IPS-NIHi7 (cell line): ENCODE measurements at regions not wholly inside any gene's neighbourhood (a gene's known extent, or its start where the extent isn't known, plus 50 kb on each side); places are given as distances from the start of the nearest gene placed in this dataset.

ENCODE experiments used
- DNase-seq: peaks from one replicate; pipeline ENCODE4 v3.0.0; 2012; ENCODE audit warnings: mixed read lengths; ENCODE audit errors: extremely low spot score

DNA sequence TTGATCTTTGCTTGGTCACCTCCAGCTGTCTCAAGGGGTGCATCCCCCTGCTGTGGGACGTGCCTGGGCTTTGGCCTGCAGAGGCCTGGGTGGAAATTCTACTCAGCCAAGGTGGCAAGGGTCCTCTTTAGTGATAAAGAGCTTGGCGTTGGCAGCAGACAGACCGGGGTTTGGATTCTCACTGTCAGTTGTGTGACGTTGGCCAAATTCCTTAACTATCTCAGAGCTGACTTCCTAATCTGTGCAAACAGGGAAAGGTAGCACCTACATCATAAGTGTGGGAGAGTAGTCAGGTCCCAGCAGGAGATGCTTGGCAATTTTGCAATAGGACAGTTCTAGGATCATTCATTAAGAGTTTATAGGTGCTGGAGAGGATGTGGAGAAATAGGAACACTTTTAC lies 154.3 kb upstream of the GSC start:
- DNase-seq, result no peak

DNA sequence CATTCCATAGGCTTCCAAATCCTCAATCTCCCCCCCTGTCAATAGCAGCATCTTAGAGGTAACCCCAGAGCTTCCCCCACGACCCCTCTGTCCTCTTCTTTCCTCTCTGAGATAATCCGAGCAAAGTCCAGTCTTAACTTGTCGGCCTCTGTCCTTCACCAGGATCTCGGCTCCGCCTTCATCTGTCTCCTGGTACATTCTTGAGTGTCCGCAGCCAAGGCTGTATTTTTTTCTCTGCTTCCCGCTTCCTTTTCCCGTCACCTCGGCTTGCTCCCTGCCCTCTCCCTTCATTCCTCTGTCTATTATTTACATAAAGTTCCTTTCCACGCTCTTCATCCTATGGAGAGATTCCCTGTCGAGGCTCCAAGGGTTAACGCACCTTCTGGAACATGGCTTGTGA lies 153.9 kb upstream of the GSC start:
- no peak for DNase-seq

DNA sequence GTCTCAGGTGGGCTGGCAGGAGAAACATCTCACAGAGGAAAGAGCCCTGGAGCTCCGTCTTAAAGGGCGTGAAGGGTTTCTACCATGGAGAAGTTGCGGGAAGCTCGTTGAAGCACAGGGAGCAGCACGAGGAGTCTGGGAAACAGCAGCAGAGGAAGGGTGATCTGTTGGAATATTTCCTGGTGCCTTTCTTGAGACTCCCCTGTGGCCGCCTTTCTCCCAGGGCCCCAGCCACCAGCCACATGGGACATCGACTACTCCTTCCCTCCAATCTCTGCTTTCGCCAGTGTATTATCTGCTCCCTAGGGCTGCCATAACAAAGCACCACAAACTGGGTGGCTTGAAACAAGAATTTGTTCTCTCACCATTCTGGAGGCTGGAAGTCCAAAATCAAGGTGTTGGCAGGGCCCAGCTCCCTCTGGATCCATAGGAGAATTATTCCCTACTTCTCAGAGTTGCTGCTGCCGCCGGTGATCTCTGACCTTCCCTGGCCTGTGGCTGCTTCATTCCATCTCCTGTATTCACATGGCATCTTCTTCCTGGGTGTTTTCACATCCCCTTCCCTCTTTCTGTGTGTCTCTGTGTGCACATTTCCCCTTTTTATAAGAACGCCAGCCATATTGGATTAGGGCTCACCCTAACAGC lies 152.8 kb upstream of the GSC start:
- no peak for DNase-seq

DNA sequence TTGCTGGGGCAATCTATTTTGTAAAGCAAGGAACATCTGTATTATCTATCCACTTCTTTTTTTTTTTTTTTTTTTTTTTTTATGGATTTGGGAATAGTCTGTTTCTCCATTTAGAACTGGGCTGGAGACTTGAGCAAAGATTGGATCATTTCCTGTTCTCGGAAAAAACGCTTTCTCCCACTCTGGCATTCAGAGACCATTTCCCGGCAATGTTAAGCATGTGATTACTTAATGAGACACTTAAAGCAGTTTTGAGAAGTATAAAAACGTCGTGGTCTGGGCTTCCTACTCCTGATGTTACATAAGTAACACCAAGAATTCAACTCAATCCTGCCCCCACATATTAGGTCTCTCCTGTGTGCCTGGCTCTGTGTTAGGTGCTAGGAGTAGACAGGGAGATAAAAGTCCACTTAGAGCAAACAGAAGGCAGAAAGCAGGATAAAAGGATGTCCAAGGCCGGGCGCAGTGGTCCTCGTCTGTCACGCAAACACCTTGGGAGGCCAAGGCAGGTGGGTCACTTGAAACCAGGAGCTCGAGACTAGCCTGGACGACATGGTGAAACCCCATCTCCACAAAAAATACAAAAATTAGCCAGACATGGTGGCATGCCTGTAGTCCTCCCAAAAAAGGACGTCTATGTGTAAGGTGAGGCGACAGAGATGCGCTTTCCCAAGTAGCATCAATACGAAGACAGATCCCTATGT lies 152.1 kb upstream of the GSC start:
- DNase-seq, result no peak

DNA sequence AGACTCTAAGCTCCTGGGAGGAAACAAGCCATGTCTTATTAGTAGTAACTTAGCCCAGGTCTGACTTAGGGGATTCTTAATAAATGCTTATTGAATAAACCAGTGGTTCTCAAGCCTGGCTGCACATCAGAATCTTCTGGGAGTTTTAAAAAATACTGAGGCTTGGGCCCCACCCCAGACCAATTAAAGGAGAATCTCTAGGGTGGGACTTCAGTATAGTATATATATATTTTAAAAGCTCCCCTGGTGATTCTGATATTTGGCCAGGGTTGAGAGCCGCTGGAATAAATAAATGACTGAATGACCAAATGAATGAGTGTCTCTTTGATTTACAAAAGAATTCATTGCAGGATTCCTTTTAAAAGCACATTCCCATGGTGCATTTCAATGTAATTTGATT lies 151.5 kb upstream of the GSC start:
- no peak for DNase-seq

DNA sequence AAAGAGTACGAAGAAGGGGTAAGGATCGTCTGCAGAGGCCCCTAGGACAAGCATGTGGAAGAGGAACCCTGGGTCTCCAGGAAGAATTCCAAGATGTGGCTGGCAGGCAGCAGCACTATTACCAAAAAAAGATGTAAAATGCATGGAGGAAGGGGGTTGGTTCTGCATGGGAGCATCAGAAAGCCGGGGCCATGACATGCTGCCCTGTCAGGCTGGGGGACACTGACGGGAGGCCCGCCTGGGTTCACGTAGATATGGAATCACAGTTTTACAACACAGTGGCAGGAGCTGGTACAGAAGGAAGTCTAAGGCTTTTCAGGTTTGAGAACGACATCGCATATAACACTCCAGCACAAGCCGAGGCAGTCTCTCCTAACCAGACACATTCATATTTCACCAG lies 150.0 kb upstream of the GSC start:
- DNase-seq, result no peak

DNA sequence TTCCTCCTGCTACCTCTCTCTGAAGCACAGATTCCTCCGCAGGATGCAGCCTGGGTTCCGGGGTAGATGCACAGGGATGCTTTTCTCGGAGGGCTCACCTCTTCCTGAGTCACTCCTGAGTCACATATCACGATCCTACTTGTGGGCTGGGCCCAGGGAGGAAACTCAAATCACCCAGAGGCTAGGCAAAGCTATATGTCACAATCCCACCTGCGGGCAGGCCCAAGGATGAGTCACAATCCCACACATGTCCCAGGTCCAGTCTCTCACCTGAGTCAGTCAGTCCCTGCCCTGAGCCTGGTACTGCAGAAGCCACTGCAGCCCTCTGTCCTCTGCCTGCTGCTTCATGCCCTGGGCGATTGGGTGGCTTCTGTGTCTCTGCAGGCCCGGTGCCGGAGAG lies 149.0 kb upstream of the GSC start:
- DNase-seq, result no peak

DNA sequence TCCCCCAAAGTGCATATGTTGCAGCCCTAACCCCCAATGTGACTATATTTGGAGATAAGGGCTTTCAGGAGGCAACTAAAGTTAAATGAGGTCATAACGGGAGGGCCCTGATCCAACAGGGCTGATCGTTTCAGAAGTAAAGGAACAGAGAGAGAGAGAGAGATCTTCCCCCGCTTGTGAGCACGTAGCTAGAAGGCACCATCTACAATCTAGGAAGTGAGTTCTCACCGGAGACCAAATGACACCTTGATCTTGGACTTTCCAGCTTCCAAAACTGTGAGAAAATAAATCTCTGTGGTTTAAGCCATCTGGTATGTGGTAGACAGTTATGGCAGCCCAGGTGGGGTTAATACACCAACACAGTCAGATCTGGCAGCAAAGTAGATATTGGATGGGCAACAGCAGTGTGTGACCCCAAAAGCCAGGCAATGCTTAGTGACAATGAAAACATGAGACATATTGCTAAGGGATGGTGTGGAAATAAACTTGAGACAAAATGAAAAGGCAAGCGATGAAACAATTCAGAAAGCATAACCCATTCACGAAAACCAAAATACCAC lies 147.2 kb upstream of the GSC start:
- DNase-seq, result no peak

DNA sequence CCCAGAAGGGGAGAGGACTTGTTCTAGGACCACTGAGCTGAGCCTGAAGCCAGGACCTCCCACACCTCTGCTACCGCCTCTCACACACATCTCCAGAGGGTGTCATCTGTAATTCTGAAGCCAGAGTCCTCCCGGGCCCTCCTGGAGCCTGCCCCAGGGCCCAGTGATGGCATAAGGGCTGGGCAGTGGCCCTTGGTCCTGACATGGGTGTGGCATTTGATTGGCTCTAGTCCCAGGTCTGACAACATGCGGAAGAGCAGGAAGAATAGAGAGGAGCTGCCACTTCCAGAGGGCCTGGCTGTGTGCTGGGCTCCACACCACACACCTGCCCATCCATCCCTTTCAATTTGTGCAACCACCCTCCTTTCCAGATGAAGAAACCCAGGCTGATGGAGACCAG lies 144.3 kb upstream of the GSC start:
- no peak for DNase-seq

DNA sequence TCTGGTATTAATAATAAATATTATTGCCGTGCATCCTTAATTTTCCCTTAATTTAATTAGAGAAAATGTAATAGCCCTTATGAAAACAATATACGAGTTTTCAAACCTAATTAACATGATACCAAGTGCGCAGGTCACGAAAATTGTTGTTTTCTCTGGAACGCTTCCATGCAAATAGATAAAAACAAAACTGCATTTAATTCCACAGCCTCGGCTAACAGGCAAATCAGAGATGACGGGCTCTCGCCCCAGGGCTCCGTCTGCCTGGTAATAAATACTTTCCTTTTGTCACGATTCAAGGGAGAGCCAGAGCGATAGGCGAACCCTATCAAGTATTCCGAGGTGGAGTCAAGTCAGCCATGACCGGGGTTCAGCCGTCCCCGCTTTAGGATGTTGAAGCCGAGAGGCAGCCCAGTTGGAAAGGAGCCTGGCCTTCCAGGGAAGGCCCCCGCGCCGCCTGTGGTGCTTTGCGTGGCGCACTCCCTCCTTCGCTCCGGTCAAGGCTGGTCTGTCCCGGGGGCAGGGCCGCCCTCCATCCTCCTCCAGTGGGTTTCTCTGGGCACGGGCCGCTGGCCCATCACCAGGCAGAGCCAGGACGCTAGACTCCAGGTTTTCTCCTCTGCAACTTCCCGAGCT lies 137.8 kb upstream of the GSC start:
- DNase-seq, result no peak

DNA sequence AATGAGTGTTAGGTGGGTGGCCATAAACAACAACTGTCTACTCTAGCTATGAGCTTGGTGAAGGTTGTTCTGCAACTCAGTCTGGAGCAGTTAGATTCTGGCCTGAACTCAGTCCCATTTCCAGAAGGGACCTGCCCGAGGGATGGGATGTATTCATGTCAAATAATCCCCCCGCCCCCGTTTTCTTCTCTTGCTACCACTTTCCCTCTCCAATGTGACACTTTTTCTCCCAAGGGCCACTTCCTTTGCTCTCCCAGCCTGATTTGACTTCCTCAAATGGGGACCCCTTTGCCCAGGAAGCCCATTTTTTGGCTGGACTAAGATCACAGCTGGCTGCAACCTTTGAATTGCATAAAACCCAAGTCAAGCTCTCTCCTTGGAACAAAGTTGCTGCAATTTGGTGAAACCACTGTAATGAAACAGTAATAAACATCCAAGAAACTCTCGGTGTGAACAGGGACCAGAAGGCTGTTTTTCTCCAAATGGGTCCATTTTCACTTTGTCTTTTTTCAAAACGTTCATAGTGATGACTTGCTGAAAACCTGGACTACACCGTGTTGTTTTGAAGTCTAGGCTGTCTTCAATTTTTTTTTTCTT lies 137.2 kb upstream of the GSC start:
- no peak for DNase-seq

DNA sequence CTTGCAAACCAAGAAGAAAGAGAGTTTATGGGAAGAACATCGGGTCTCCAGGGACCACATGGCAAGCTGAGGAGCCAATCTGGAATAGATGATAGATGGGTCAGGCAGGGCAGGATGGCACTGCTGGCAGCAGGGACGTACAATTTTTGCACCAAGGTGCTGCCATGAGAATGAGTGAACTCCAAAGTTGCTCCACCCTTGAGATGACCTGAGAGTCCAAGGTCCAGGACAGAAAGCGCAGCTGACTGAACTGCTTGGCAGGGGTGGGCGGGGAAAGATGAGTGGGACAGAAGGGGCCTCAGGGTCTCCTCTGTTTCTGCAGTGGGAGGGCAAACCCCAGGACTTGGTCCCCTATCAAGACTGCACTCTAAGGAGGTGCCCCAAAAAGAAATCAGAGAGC lies 136.7 kb upstream of the GSC start:
- DNase-seq, result no peak

DNA sequence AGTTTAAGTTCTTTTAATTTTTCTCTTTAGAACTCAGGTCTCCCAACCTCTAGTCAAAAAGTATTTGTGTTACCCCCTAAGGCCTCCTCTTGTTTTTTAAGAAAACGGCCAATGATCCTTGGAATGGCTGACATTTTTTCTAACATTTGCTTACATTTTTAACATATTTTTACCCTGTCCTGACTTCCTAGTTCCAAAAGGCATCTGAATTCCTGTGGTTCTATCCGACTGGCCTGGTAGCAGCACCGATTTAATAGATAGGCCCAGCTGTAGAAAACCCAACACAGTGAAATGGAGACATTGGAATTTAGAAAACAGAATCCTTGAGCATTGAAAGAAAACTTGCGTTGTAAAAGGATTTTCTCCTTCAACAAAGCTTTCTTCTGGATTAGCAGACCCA lies 134.7 kb upstream of the GSC start:
- no peak for DNase-seq

DNA sequence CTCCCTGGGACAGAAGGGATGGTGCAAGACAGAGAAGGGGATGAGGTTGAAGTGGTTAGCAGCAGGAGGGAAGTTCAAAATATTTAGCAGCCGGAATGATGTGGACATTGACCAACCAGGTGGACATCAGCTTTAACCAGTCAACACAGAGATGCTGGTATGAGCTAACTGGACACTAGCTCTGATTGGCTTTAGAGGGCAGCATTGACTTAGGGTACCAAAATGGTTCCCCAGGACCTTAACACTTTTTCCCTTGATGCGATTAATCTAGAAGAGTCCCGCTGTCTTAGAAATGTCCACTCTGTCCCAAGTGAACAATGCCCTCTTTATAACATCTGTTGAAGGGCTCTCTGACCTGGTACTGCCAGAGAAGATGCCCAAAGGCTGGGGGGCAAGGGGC lies 134.0 kb upstream of the GSC start:
- no peak for DNase-seq

DNA sequence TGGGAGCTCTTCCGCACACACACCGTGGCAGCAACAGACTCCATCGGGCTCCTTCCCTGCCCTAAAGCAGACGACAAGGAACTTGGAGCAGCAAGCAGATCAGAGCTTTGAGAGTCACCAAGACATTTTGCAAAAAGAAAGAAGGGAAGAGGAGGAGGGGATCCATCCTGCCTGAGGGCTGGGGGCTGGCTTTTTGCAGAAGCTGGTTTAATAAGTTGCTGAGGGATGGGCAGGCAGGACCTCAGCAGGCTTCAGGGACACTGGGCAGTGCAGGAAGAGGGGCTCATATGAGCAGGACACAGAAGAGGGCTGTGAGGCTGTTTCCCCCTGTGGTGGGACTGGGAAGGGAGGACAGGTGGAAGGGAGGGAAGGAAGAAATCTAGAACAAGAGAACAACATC lies 133.4 kb upstream of the GSC start:
- no peak for DNase-seq

DNA sequence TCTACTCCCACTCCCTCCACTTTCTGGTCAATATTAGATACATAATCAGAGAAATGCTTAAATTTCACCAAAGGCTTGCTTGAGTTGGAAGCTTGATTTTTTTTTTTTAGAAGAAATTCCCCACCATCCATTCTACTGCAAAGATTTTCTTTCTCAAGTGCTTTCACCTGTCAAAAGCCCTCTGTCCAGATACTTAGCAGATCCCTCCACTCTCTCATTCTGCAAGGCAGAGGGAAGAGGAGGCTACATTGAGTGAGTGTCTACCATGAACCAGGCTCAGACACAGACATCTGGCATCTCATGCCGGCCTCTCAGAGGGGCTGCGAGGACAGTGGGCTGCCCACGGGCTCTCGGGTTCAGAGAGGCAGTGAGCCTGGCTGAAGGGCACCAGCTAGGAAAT lies 127.6 kb upstream of the GSC start:
- no peak for DNase-seq

DNA sequence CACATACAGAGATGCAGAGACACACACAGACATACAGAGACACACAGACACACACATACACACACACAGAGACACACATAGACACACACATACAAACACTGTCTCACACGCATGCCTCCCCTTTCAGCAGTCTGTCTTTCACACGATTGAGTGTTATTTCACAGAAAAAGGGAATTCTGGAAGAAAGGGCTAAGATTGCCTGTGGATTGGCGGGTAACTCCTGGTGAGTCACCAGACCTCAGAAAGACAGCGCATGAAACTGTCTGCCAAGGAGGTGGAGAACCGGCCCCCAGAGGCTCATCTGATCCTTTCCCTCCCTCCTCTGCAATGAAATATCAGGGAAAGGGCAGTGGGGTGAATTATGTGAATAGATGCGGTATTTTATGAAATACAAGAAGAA lies 127.2 kb upstream of the GSC start:
- no peak for DNase-seq

DNA sequence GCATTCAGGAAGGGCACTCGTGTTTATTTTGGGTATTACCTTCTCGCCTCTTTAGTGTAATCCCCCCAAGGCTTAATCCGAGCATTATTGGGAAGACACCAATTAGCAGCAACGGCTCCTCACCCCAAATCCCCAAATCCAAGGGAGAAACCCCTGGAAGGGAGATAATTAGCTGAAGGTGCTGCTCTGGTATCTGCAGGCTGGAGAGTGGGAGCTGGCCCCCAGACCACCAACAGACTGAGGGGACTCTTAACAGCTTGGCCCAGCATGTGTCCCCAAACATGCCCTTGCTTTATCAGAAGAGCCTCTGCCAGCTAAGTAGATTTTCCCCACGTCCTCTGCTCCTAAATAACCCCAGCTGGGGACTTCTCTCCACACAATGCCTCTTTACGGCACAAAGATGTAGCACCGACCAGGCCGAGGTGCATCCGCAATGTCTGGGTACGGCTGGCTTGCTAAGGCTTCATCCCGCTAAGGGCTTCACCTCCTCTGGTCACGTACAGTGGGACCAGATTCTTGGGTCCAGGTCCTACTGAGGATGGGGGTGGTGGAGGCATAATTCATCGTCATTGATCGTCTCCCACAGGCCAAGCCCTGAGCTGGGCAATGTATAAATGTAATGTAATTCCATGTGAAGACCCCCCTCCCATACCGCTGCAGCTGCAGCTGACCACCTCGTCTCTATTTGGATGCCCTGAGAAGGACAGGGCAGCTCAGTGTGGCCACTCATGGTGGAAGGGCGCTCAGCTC lies 123.7 kb upstream of the GSC start:
- DNase-seq, result no peak

DNA sequence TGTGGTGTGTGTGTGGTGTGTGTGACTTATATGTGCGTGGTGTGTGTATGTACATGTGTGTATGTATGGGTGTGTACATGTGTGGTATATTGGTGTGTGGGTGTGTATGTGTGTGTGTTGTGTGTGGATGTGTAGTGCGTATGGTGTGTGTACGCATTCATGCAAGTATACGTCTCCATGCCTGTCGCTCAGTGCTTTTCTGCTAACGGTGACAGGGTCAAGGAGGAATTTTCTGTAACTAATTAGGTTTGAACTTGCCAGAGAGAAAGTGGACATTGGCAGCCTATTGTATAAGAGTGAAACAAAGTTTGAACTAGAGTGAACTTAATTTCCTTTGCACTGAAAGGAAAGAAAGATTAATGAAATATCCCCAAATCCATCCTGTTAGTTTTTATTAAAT lies 120.9 kb upstream of the GSC start:
- DNase-seq, result no peak

DNA sequence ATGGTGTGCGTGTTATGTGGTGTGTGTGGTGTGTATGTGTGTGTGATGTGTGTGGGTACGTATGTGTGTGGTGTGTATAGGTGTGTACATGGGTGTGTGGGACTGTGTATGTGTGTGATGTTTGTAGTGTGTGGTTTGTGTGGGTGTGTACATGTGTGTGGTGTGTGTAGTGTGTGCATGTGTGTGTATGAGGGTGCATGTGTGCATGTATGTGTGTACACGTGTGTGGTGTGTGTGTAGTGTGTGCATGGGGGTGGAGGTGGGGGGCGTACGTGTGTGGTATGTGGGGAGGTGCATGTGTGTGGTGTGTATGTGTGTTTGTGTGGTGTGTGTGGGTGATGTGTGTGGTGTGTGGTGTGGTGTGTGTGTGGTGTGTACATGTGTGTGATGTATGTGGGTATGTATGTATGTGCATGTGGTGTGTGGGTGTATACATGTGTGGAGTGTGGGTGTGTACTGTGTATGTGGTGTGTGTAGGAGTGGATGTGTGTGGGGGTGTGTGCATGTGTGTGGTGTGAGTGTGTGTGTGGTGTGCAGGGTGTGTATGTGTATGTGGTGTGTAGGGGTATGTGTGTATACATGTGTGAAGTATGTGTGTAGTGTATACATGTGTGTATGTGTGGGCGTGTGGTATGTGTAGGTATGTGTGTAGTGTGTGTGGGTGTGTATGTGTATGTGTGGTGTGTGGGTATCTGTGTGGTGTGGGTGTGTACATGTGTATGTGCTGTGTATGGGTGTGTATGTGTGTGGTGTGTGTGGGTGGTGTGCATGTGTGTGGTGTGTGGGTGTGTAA lies 119.8 kb upstream of the GSC start:
- no peak for DNase-seq

DNA sequence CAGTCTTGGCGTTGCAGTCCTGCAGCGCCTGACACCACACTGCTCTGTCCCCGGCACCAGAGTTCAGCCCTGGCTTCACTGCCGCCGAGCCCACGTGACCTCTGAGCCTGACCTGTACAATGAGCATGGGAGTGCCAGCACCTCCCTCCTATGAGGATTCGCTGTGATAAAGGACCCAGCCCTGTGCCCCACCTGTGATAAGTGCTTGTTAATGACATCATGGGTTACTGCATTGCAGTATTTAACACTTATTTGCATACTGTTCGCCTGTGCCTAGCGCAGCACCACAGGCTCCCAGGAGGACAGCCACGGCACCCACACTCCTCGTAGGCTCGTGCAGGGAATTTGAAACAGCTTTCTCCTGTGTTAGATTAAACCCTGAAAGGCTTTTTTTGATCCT lies 118.2 kb upstream of the GSC start:
- no peak for DNase-seq
